Caco-2 (cell line): ENCODE measurements at regions not wholly inside any gene's neighbourhood (a gene's known extent, or its start where the extent isn't known, plus 50 kb on each side); places are given as distances from the start of the nearest gene placed in this dataset.
A peak's percentile ranks its signal among the peaks of the same experiment; 100 is the strongest.
"Not testable (repeated sequence)": the region's sequence is repeated elsewhere in the genome, so short reads cannot be mapped to it uniquely, and the experiment has no call there.

Experiments used
- BruUV-seq: library from RNA; stranded (reverse); fragments of 400-500 nt; replicated peaks from 2 replicates; lab custom pipeline; 2021; lab: Mats Ljungman, UMichigan
- CTCF ChIA-PET: fragments of 300-600 bp; sonication (Branson Sonifier 250); formaldehyde crosslinking; loops from one replicate; lab custom pipeline; 2022; ENCODE audit warnings: antibody characterized with exemption; lab: Charles Lee
- POLR2A ChIA-PET: fragments of 300-600 bp; sonication (Branson Sonifier 250); formaldehyde crosslinking; loops from one replicate; lab custom pipeline; 2022; ENCODE audit warnings: antibody characterized with exemption; lab: Charles Lee
- DNase-seq, 2 experiments: peaks; one replicate each; pipeline versions ENCODE4 v3.0.0 to v3.0.0-alpha.2; 2020 to 2022
- H3K27me3 ChIP-seq: replicated peaks from 2 replicates; pipeline ENCODE4 v1.6.0; 2011; ENCODE audit warnings: low read length; ENCODE audit not compliant: control insufficient read depth, insufficient read depth
- H3K36me3 ChIP-seq: 2 replicates; pipeline ENCODE4 v1.5.1; 2011; ENCODE audit warnings: low read length; ENCODE audit not compliant: control insufficient read depth, insufficient read depth
- H3K4me1 ChIP-seq: fragments of 250-450 bp; sonication (Bioruptor Pico); 2 replicates; pipeline ENCODE4 v1.5.1; 2020; ENCODE audit warnings: mild to moderate bottlenecking
- H3K4me3 ChIP-seq: 2 replicates; pipeline ENCODE4 v1.5.1; 2011; ENCODE audit warnings: low read depth, mild to moderate bottlenecking, control low read depth, low read length
- H3K9me3 ChIP-seq: fragments of 250-450 bp; sonication (Bioruptor Pico); 2 replicates; pipeline ENCODE4 v1.5.1; 2020; ENCODE audit warnings: mild to moderate bottlenecking, moderate library complexity
- H3K27ac Mint-ChIP-seq: one replicate; pipeline ENCODE4 v1.8.0; 2022; ENCODE audit warnings: mixed read lengths; ENCODE audit not compliant: unreplicated experiment
- H3K27me3 Mint-ChIP-seq: one replicate; pipeline ENCODE4 v1.8.0; 2022; ENCODE audit warnings: mixed read lengths; ENCODE audit not compliant: insufficient read depth, unreplicated experiment
- H3K36me3 Mint-ChIP-seq: one replicate; pipeline ENCODE4 v1.8.0; 2022; ENCODE audit warnings: mild to moderate bottlenecking, mixed read lengths; ENCODE audit not compliant: insufficient read depth, unreplicated experiment
- H3K4me1 Mint-ChIP-seq: one replicate; pipeline ENCODE4 v1.8.0; 2022; ENCODE audit warnings: low read depth, mixed read lengths; ENCODE audit not compliant: unreplicated experiment
- H3K4me3 Mint-ChIP-seq: one replicate; pipeline ENCODE4 v1.8.0; 2022; ENCODE audit warnings: mild to moderate bottlenecking, moderate library complexity, mixed read lengths; ENCODE audit not compliant: unreplicated experiment
- H3K9me3 Mint-ChIP-seq: one replicate; pipeline ENCODE4 v1.8.0; 2022; ENCODE audit warnings: mixed read lengths; ENCODE audit not compliant: unreplicated experiment
- CTCF ChIP-seq, 2 experiments: fragments of 200-600 bp in 1 of 2; IDR thresholded peaks; 1 replicate in 1 of 2; 2 replicates in 1 of 2; pipeline versions ENCODE4 v1.5.1 to v1.8.0; 2011 to 2022; ENCODE audit warnings: antibody characterized with exemption in 1 of 2, control low read depth in 1 of 2, inconsistent platforms in 1 of 2, low read depth in 1 of 2, low read length in 1 of 2, mild to moderate bottlenecking in 1 of 2, moderate library complexity in 1 of 2; ENCODE audit not compliant: insufficient read depth in 1 of 2, severe bottlenecking in 1 of 2, unreplicated experiment in 1 of 2
- intact Hi-C: fragments of 100-400 bp; cut with micrococcal nuclease; formaldehyde crosslinking; loops from one replicate; pipeline ENCODE4 v1.10.0; 2022; ENCODE audit not compliant: unreplicated experiment

GRCh38 chr10:45235260-45235769 is 80.1 kb downstream of the OR13A1 start:
- POLR2A ChIA-PET, H3K27ac Mint-ChIP-seq, H3K9me3 Mint-ChIP-seq, H3K4me3 Mint-ChIP-seq, H3K9me3 ChIP-seq, H3K4me1 Mint-ChIP-seq, H3K36me3 Mint-ChIP-seq, H3K4me1 ChIP-seq, H3K36me3 ChIP-seq, BruUV-seq, H3K4me3 ChIP-seq, H3K27me3 ChIP-seq: not testable (repeated sequence)
- CTCF ChIA-PET: interaction anchor here (0.6 to 1.1 kb wide), 6 partner anchors 14 to 797 kb away, joined by 3 to 6 read pairs (median 4); no protein-coding TSS in a partner anchor
- peak; percentile 67 to 81 for DNase-seq
- H3K27me3 Mint-ChIP-seq: peaks cover 11% of the 10 kb centered on the region
- intact Hi-C loops: loop anchor here (1.0 to 5.0 kb wide), 5 partner anchors 15 to 992 kb away; partner anchors contain the start of gene ZFAND4
- TF ChIP-seq CTCF (IDR thresholded peaks at IDR 0.05; ENCODE audit: insufficient read depth in 1 of 2, low read depth in 1 of 2, low read length in 1 of 2, severe bottlenecking in 1 of 2, unreplicated experiment in 1 of 2): peak; percentile 69 to 72

GRCh38 chr10:45235798-45236220 is 79.6 kb downstream of the OR13A1 start:
- no peak overlapping the region for H3K4me3 Mint-ChIP-seq
- no peaks in the 10 kb centered on the region for H3K4me1 ChIP-seq
- no peaks in the 10 kb centered on the region for H3K27me3 ChIP-seq
- H3K9me3 ChIP-seq: no peaks in the 10 kb centered on the region; the same call in 1 of the 2 replicates
- CTCF ChIA-PET: interaction anchor here (0.6 to 1.1 kb wide), 4 partner anchors 15 to 796 kb away, joined by 3 to 6 read pairs (median 4); no protein-coding TSS in a partner anchor
- peaks cover 11% of the 10 kb centered on the region for H3K27me3 Mint-ChIP-seq
- H3K4me1 Mint-ChIP-seq: no peaks in the 10 kb centered on the region
- H3K9me3 Mint-ChIP-seq: no peaks in the 10 kb centered on the region
- no peak overlapping the region for H3K4me3 ChIP-seq
- no peaks in the 10 kb centered on the region for H3K36me3 Mint-ChIP-seq
- no peak for DNase-seq
- intact Hi-C loops: loop anchor here (1.0 to 5.0 kb wide), 5 partner anchors 14 to 991 kb away; partner anchors contain the start of gene ZFAND4
- BruUV-seq: no TSS peak
- POLR2A ChIA-PET: no interaction called here
- H3K36me3 ChIP-seq: no peaks in the 10 kb centered on the region
- TF ChIP-seq CTCF (IDR thresholded peaks at IDR 0.05; ENCODE audit: insufficient read depth in 1 of 2, low read depth in 1 of 2, low read length in 1 of 2, severe bottlenecking in 1 of 2, unreplicated experiment in 1 of 2): no peak
- H3K27ac Mint-ChIP-seq: no peak overlapping the region

- CTCF ChIA-PET: no interaction called here
- DNase-seq: no peak
- H3K36me3 Mint-ChIP-seq: no peaks in the 10 kb centered on the region
- no peaks in the 10 kb centered on the region for H3K4me1 Mint-ChIP-seq
- no peaks in the 10 kb centered on the region for H3K9me3 Mint-ChIP-seq
- Histone ChIP-seq H3K9me3 (no peaks in the 10 kb centered on the region), H3K36me3 (no peaks in the 10 kb centered on the region), H3K4me1 (no peaks in the 10 kb centered on the region), H3K4me3 (no peak overlapping the region), H3K27me3 (no peaks in the 10 kb centered on the region)
- H3K27ac Mint-ChIP-seq: no peak overlapping the region
- H3K27me3 Mint-ChIP-seq: peaks cover 17% of the 10 kb centered on the region
- H3K4me3 Mint-ChIP-seq: no peak overlapping the region
- POLR2A ChIA-PET: no interaction called here
- no peak for TF ChIP-seq CTCF (IDR thresholded peaks at IDR 0.05; ENCODE audit: insufficient read depth in 1 of 2, low read depth in 1 of 2, low read length in 1 of 2, severe bottlenecking in 1 of 2, unreplicated experiment in 1 of 2)
- no TSS peak for BruUV-seq
- intact Hi-C loops: loop anchor here (5.0 kb wide), 2 partner anchors 228 to 988 kb away; no protein-coding TSS in a partner anchor
Measured at GRCh38 chr10:45238896-45239295, 76.5 kb downstream of the OR13A1 start.
